ENCODE measurements at regions not wholly inside any gene's neighbourhood (a gene's known extent, or its start where the extent isn't known, plus 50 kb on each side); places are given as distances from the start of the nearest gene placed in this dataset.

GRCh38 chr15:79656151-79657000 is 224.2 kb downstream of the MINAR1 start:
- no peak for DNase-seq (ENCODE audit: low read depth in 4 of 4, low spot score in 3 of 4)

- DNase-seq (ENCODE audit: low read depth in 4 of 4, low spot score in 3 of 4) = no peak
Measured at GRCh38 chr15:79657722-79658121, 225.6 kb downstream of the MINAR1 start.

- DNase-seq (ENCODE audit: low read depth in 4 of 4, low spot score in 3 of 4) = no peak
Measured at GRCh38 chr15:79659691-79660090, 227.6 kb downstream of the MINAR1 start.

GRCh38 chr15:79661411-79661810 is 229.3 kb downstream of the MINAR1 start:
- DNase-seq (ENCODE audit: low read depth in 4 of 4, low spot score in 3 of 4) = no peak

- no peak for DNase-seq (ENCODE audit: low read depth in 4 of 4, low spot score in 3 of 4)
Measured at GRCh38 chr15:79673416-79674123, 223.2 kb downstream of the MTHFS start.

- DNase-seq (ENCODE audit: low read depth in 4 of 4, low spot score in 3 of 4) = no peak
Measured at GRCh38 chr15:79674124-79674465, 222.7 kb downstream of the MTHFS start.

- DNase-seq (ENCODE audit: low read depth in 4 of 4, low spot score in 3 of 4) = no peak
Measured at GRCh38 chr15:79675982-79676381, 220.8 kb downstream of the MTHFS start.

- DNase-seq (ENCODE audit: low read depth in 4 of 4, low spot score in 3 of 4) = no peak
Measured at GRCh38 chr15:79676621-79677020, 220.2 kb downstream of the MTHFS start.

GRCh38 chr15:79677241-79677640 is 219.6 kb downstream of the MTHFS start:
- no peak for DNase-seq (ENCODE audit: low read depth in 4 of 4, low spot score in 3 of 4)

GRCh38 chr15:79678032-79678701 is 218.6 kb downstream of the MTHFS start:
- DNase-seq (ENCODE audit: low read depth in 4 of 4, low spot score in 3 of 4) = no peak

- no peak for DNase-seq (ENCODE audit: low read depth in 4 of 4, low spot score in 3 of 4)
Measured at GRCh38 chr15:79680720-79681119, 216.1 kb downstream of the MTHFS start.

GRCh38 chr15:79682285-79682684 is 214.5 kb downstream of the MTHFS start:
- DNase-seq (ENCODE audit: low read depth in 4 of 4, low spot score in 3 of 4) = peak in 1 of 4 donors; percentile 0

GRCh38 chr15:79682851-79683288 is 213.9 kb downstream of the MTHFS start:
- DNase-seq (ENCODE audit: low read depth in 4 of 4, low spot score in 3 of 4) = no peak

- no peak for DNase-seq (ENCODE audit: low read depth in 4 of 4, low spot score in 3 of 4)
Measured at GRCh38 chr15:79689030-79689429, 207.8 kb downstream of the MTHFS start.

GRCh38 chr15:79700951-79701480 is 195.8 kb downstream of the MTHFS start:
- DNase-seq (ENCODE audit: low read depth in 4 of 4, low spot score in 3 of 4) = no peak

GRCh38 chr15:79702621-79703020 is 194.2 kb downstream of the MTHFS start:
- no peak for DNase-seq (ENCODE audit: low read depth in 4 of 4, low spot score in 3 of 4)

GRCh38 chr15:79721256-79721655 is 175.6 kb downstream of the MTHFS start:
- no peak for DNase-seq (ENCODE audit: low read depth in 4 of 4, low spot score in 3 of 4)

- no peak for DNase-seq (ENCODE audit: low read depth in 4 of 4, low spot score in 3 of 4)
Measured at GRCh38 chr15:79724312-79724711, 172.5 kb downstream of the MTHFS start.

- no peak for DNase-seq (ENCODE audit: low read depth in 4 of 4, low spot score in 3 of 4)
Measured at GRCh38 chr15:79724804-79725203, 172.0 kb downstream of the MTHFS start.

- no peak for DNase-seq (ENCODE audit: low read depth in 4 of 4, low spot score in 3 of 4)
Measured at GRCh38 chr15:79728867-79729266, 167.9 kb downstream of the MTHFS start.

GRCh38 chr15:79736435-79737000 is 160.3 kb downstream of the MTHFS start:
- no peak for DNase-seq (ENCODE audit: low read depth in 4 of 4, low spot score in 3 of 4)
